MCF 10A (cell line): ENCODE measurements at regions not wholly inside any gene's neighbourhood (a gene's known extent, or its start where the extent isn't known, plus 50 kb on each side); places are given as distances from the start of the nearest gene placed in this dataset.

Experiments used
- BruUV-seq: library from RNA; stranded (reverse); fragments of 400-500 nt; replicated peaks from 2 replicates; lab custom pipeline; 2021; lab: Mats Ljungman, UMichigan
- CTCF ChIA-PET: fragments of 300-600 bp; sonication (Branson Sonifier 250); formaldehyde crosslinking; extraction: SDS; loops from one replicate; lab custom pipeline; 2021; ENCODE audit warnings: antibody characterized with exemption, inconsistent platforms; lab: Yijun Ruan, JAX
- POLR2A ChIA-PET: fragments of 300-600, 350-650 bp; sonication (Branson Sonifier 250); formaldehyde crosslinking; extraction: SDS; loops from one replicate; lab custom pipeline; 2020; ENCODE audit warnings: antibody characterized with exemption, inconsistent platforms; lab: Yijun Ruan, JAX
- DNase-seq: peaks from one replicate; pipeline ENCODE4 v3.0.0-alpha.2; 2018; ENCODE audit not compliant: unreplicated experiment
- H3K27ac Mint-ChIP-seq: one replicate; pipeline ENCODE4 v1.8.0; 2022; ENCODE audit warnings: mild to moderate bottlenecking, low read depth, mixed read lengths; ENCODE audit not compliant: unreplicated experiment
- H3K27me3 Mint-ChIP-seq: one replicate; pipeline ENCODE4 v1.8.0; 2022; ENCODE audit warnings: mixed read lengths; ENCODE audit not compliant: insufficient read depth, unreplicated experiment
- H3K36me3 Mint-ChIP-seq: one replicate; pipeline ENCODE4 v1.8.0; 2022; ENCODE audit warnings: mild to moderate bottlenecking, moderate library complexity, mixed read lengths; ENCODE audit not compliant: insufficient read depth, unreplicated experiment
- H3K4me1 Mint-ChIP-seq: one replicate; pipeline ENCODE4 v1.8.0; 2022; ENCODE audit warnings: mixed read lengths; ENCODE audit not compliant: insufficient read depth, unreplicated experiment
- H3K4me3 Mint-ChIP-seq: one replicate; pipeline ENCODE4 v1.8.0; 2022; ENCODE audit warnings: mild to moderate bottlenecking, moderate library complexity, mixed read lengths; ENCODE audit not compliant: unreplicated experiment
- H3K9me3 Mint-ChIP-seq: one replicate; pipeline ENCODE4 v1.8.0; 2022; ENCODE audit warnings: mixed read lengths; ENCODE audit not compliant: unreplicated experiment
- intact Hi-C: fragments of 100-400 bp; cut with micrococcal nuclease; formaldehyde crosslinking; loops from 2 replicates; pipeline ENCODE4 v1.14.1; 2022
- TF ChIP-seq, protein P1 (sequence below): fragments of 200-600 bp; IDR thresholded peaks from one replicate; pipeline ENCODE4 v1.8.0; 2022; ENCODE audit warnings: antibody characterized with exemption, mild to moderate bottlenecking; ENCODE audit not compliant: unreplicated experiment

DNA sequence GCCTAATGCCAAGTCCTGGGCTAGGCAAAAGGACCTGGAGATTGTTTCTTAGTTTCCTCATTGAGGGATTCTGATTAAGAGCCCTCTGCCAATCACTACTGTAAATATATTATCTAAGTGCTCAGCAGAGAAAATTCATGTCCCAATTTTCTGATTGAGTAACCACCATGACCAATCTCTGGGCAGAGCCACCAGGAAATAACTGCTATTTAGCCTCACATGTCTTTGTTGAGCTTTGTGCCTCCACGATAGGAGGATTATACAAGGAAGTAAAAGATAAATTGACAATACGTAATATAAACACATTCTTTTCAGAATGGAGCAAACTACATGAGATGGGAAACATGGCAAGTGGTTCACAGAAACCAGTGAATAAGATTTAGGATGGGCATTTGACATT is 396.1 kb upstream of the PAPPA start:
- Mint-ChIP-seq H3K36me3 (no peaks in the 10 kb centered on the region), H3K9me3 (no peaks in the 10 kb centered on the region), H3K27me3 (no peaks in the 10 kb centered on the region), H3K4me3 (no peak overlapping the region), H3K4me1 (peaks cover 8% of the 10 kb centered on the region), H3K27ac (no peak overlapping the region)
- POLR2A ChIA-PET = no interaction called here
- TF ChIP-seq, protein P1, sequence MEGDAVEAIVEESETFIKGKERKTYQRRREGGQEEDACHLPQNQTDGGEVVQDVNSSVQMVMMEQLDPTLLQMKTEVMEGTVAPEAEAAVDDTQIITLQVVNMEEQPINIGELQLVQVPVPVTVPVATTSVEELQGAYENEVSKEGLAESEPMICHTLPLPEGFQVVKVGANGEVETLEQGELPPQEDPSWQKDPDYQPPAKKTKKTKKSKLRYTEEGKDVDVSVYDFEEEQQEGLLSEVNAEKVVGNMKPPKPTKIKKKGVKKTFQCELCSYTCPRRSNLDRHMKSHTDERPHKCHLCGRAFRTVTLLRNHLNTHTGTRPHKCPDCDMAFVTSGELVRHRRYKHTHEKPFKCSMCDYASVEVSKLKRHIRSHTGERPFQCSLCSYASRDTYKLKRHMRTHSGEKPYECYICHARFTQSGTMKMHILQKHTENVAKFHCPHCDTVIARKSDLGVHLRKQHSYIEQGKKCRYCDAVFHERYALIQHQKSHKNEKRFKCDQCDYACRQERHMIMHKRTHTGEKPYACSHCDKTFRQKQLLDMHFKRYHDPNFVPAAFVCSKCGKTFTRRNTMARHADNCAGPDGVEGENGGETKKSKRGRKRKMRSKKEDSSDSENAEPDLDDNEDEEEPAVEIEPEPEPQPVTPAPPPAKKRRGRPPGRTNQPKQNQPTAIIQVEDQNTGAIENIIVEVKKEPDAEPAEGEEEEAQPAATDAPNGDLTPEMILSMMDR = no peak
- BruUV-seq = no TSS peak
- intact Hi-C loops = no loop called here
- CTCF ChIA-PET = interaction anchor here (1.4 kb wide), 1 partner anchor 164 kb away, joined by 4 read pairs; no protein-coding TSS in a partner anchor
- DNase-seq = peak; percentile 6

DNA sequence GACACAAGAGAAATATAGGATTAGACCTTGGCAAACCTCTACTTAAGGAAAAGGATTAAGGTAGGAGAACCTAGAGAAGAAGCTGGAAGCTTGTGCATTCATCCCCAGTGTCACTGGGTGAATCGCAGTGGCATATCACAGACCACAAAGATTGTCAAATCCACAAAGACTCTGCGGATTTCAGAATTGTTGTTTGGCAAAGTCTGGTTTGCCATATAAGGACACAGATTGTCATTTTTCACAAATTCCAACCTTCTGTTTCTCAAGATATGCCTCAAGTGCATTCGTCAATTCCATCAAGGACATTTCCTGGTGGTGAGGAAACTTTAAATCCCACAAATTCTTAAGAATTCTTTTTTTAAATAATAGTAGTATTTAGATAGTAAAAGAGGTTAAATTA is 395.1 kb upstream of the PAPPA start:
- DNase-seq = no peak
- ChIA-PET CTCF (interaction anchor here (0.7 to 1.4 kb wide), 2 partner anchors 165 to 363 kb away, joined by 3 to 4 read pairs; no protein-coding TSS in a partner anchor), POLR2A (no interaction called here)
- Mint-ChIP-seq H3K4me3 (no peak overlapping the region), H3K36me3 (no peaks in the 10 kb centered on the region), H3K27ac (no peak overlapping the region), H3K9me3 (no peaks in the 10 kb centered on the region), H3K27me3 (no peaks in the 10 kb centered on the region), H3K4me1 (peaks cover 8% of the 10 kb centered on the region)
- intact Hi-C loops = no loop called here
- TF ChIP-seq, protein P1 = no peak
- no TSS peak for BruUV-seq

DNA sequence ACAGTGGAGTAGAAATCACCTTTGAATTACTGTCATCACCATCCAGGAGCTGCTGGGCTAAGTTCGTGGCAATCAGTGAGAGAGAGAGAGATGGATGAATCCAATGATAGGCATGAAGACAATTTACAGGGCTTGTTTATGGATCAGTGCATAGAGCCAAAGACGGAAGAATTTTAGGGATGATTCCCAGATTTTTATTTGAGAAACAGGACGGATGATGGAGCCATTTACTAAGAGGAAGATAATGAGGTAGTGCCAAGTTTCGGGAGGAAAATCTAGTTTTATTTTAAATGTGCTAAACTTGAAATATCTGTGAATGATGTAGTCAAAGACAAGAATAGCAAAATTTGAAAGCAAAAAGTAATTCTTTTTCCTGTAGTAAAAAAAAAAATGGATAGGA is 394.2 kb upstream of the PAPPA start:
- Mint-ChIP-seq H3K27me3 (no peaks in the 10 kb centered on the region), H3K4me3 (no peak overlapping the region), H3K9me3 (no peaks in the 10 kb centered on the region), H3K27ac (no peak overlapping the region), H3K4me1 (peaks cover 8% of the 10 kb centered on the region), H3K36me3 (no peaks in the 10 kb centered on the region)
- CTCF ChIA-PET = interaction anchor here (1.0 kb wide), 1 partner anchor 167 kb away, joined by 4 read pairs; no protein-coding TSS in a partner anchor
- POLR2A ChIA-PET = no interaction called here
- DNase-seq = no peak
- TF ChIP-seq, protein P1 = no peak
- intact Hi-C loops = no loop called here
- BruUV-seq = no TSS peak

DNA sequence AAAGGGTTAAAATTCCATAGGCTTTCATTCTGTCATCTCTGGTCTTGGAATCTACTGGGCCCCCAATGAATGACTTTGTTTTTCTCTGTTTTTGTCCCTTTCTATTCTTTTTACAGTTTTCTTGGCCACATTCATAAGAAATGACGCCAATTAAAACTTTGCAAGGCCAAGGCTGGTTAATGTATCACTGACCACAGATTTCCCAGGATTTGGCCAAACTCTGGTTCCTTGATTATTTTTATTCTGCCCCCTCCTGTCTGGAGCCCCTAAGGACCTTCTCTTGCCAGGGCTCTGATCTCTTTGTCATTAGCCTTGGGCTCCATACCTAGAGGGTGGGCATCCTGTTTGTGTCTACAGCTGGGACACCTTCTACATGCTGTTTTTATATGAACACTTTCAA is 388.9 kb upstream of the PAPPA start:
- intact Hi-C loops = no loop called here
- CTCF ChIA-PET = no interaction called here
- no peaks in the 10 kb centered on the region for H3K4me1 Mint-ChIP-seq
- H3K4me3 Mint-ChIP-seq = no peak overlapping the region
- TF ChIP-seq, protein P1 = no peak
- H3K36me3 Mint-ChIP-seq = no peaks in the 10 kb centered on the region
- no peak overlapping the region for H3K27ac Mint-ChIP-seq
- H3K27me3 Mint-ChIP-seq = no peaks in the 10 kb centered on the region
- H3K9me3 Mint-ChIP-seq = no peaks in the 10 kb centered on the region
- no peak for DNase-seq
- POLR2A ChIA-PET = no interaction called here
- BruUV-seq = no TSS peak
